Psoas muscle (tissue), 7 donors: ENCODE measurements at regions not wholly inside any gene's neighbourhood (a gene's known extent, or its start where the extent isn't known, plus 50 kb on each side); places are given as distances from the start of the nearest gene placed in this dataset.

Experiments
- ATAC-seq, 4 donors: fragments of 200-7000 bp; cut with Tn5 transposase; one replicate each; pipeline ENCODE4 v1.9.1; 2020; ENCODE audit warnings: moderate library complexity in 3 of 4, mild to moderate bottlenecking in 2 of 4
- DNase-seq, 2 donors: peaks; one replicate each; pipeline ENCODE4 v3.0.0-alpha.2; 2020
- H3K27ac ChIP-seq: fragments of 200-600 bp; one replicate; pipeline ENCODE4 v1.8.0; 2022
- H3K27me3 ChIP-seq, 3 donors: fragments of 200-600 bp in 1 of 3; one replicate each; pipeline versions ENCODE4 v1.6.1 to v1.8.0; 2013 to 2022; ENCODE audit warnings: low read length in 2 of 3, mild to moderate bottlenecking in 2 of 3, moderate library complexity in 1 of 3; ENCODE audit not compliant: insufficient read depth in 3 of 3
- H3K36me3 ChIP-seq, 2 donors: fragments of 200-600 bp in 1 of 2; one replicate each; pipeline versions ENCODE4 v1.6.1 to v1.8.0; 2013 to 2022; ENCODE audit warnings: low read depth in 1 of 2, mild to moderate bottlenecking in 1 of 2, moderate library complexity in 1 of 2; ENCODE audit not compliant: insufficient read depth in 1 of 2
- H3K4me1 ChIP-seq: fragments of 200-600 bp; one replicate; pipeline ENCODE4 v1.8.0; 2022
- H3K4me3 ChIP-seq: fragments of 200-600 bp; one replicate; pipeline ENCODE4 v1.8.0; 2022; ENCODE audit warnings: mild to moderate bottlenecking
- H3K9me3 ChIP-seq: fragments of 200-600 bp; one replicate; pipeline ENCODE4 v1.8.0; 2022
- CTCF ChIP-seq: fragments of 200-600 bp; IDR thresholded peaks from one replicate; pipeline ENCODE4 v1.8.0; 2022; ENCODE audit warnings: antibody characterized with exemption
- WGBS, 3 donors: extraction: QIAGEN DNeasy Blood & Tissue Kit; methylation state at CpG; one replicate each; pipeline versions ENCODE4 v1.1.6 to v1.1.7; 2013; 5-methylcytosine and 5-hydroxymethylcytosine counted together
- intact Hi-C, 2 donors: fragments of 100-400 bp; cut with DNase I; formaldehyde crosslinking; loops; one replicate each; pipeline versions ENCODE4 v1.11.0 to v1.14.2; 2022
- donor health status: healthy with polysubstance abuse.
- donor health status: DM: no; HTN: no; CAD: no; lungs with moderate emphysema.
- donor health status: Bipolar disorder and iron deficiency.
- donor health status: healthy.
- donor health status: DM: yes; HTN: yes; CAD: no.
- donor health status: DM: no; HTN: no; CAD: no.
- donor health status: DM: yes; HTN: yes; CAD: no.

- H3K36me3 ChIP-seq, result no peaks in the 10 kb centered on the region
- no peak for TF ChIP-seq CTCF
- H3K27ac ChIP-seq, result no peak overlapping the region
- no peak overlapping the region for H3K4me3 ChIP-seq
- WGBS, 3 donors, result 34 to 44% (median 39%) methylated on average over 5 of the region's 5 CpGs
- no peak for DNase-seq
- no peaks in the 10 kb centered on the region for H3K9me3 ChIP-seq
- H3K27me3 ChIP-seq, result peaks cover 0 to 1% (median 0%) of the 10 kb centered on the region in 3 donors
- intact Hi-C loops, result no loop called here
- ATAC-seq, result no peak
- no peaks in the 10 kb centered on the region for H3K4me1 ChIP-seq
These were observed 917.7 kb upstream of the CELF4 start for GRCh38 chr18:38483326-38483725.

GRCh38 chr18:38481576-38481975 lies 916.0 kb upstream of the CELF4 start:
- intact Hi-C loops, result no loop called here
- Histone ChIP-seq H3K27me3 (peaks cover 0 to 1% (median 0%) of the 10 kb centered on the region in 3 donors), H3K9me3 (no peaks in the 10 kb centered on the region), H3K36me3 (no peaks in the 10 kb centered on the region), H3K27ac (no peak overlapping the region), H3K4me1 (no peaks in the 10 kb centered on the region), H3K4me3 (no peak overlapping the region)
- no peak for TF ChIP-seq CTCF
- DNase-seq (no peak), ATAC-seq (no peak)
- WGBS, 3 donors, result 52 to 66% (median 53%) methylated on average over 5 of the region's 5 CpGs

GRCh38 chr18:38475686-38476085 lies 910.1 kb upstream of the CELF4 start:
- 73 to 90% (median 79%) methylated on average over 2 of the region's 2 CpGs for WGBS, 3 donors
- H3K36me3 ChIP-seq, result no peaks in the 10 kb centered on the region
- ATAC-seq (no peak), DNase-seq (no peak)
- no peak for TF ChIP-seq CTCF
- no peak overlapping the region for H3K4me3 ChIP-seq
- H3K27me3 ChIP-seq, result no peaks in the 10 kb centered on the region
- H3K4me1 ChIP-seq, result no peaks in the 10 kb centered on the region
- intact Hi-C loops, result no loop called here
- H3K27ac ChIP-seq, result no peak overlapping the region
- no peaks in the 10 kb centered on the region for H3K9me3 ChIP-seq

- Histone ChIP-seq H3K27ac (no peak overlapping the region), H3K27me3 (no peaks in the 10 kb centered on the region), H3K4me3 (no peak overlapping the region), H3K9me3 (no peaks in the 10 kb centered on the region), H3K4me1 (no peaks in the 10 kb centered on the region), H3K36me3 (no peaks in the 10 kb centered on the region)
- WGBS, 3 donors, result 75 to 81% (median 76%) methylated on average over 2 of the region's 2 CpGs
- DNase-seq (no peak), ATAC-seq (no peak)
- no peak for TF ChIP-seq CTCF
- intact Hi-C loops, result no loop called here
These were observed 907.9 kb upstream of the CELF4 start for GRCh38 chr18:38473535-38473934.

- Histone ChIP-seq H3K4me1 (no peaks in the 10 kb centered on the region), H3K9me3 (no peaks in the 10 kb centered on the region), H3K4me3 (no peak overlapping the region), H3K27ac (no peak overlapping the region), H3K27me3 (no peaks in the 10 kb centered on the region), H3K36me3 (no peaks in the 10 kb centered on the region)
- DNase-seq (no peak), ATAC-seq (no peak)
- no peak for TF ChIP-seq CTCF
- intact Hi-C loops, result no loop called here
These were observed 904.8 kb upstream of the CELF4 start for GRCh38 chr18:38470421-38470820.
